ENCODE measurements at regions not wholly inside any gene's neighbourhood (a gene's known extent, or its start where the extent isn't known, plus 50 kb on each side); places are given as distances from the start of the nearest gene placed in this dataset.

GRCh38 chr3:34178415-34178814, 380.0 kb downstream of the PDCD6IP start:
- TF ChIP-seq CTCF (IDR thresholded peaks at IDR 0.05) (no peak), POLR2A (IDR thresholded peaks at IDR 0.05) (no peak)
